Astrocyte (in vitro differentiated cells and primary cell): ENCODE measurements at regions not wholly inside any gene's neighbourhood (a gene's known extent, or its start where the extent isn't known, plus 50 kb on each side); places are given as distances from the start of the nearest gene placed in this dataset.

Experiments
- CTCF ChIP-seq: IDR thresholded peaks from 2 replicates; pipeline ENCODE4 v1.5.1; 2011; ENCODE audit warnings: low read depth, mild to moderate bottlenecking, inconsistent platforms, low read length, moderate library complexity; ENCODE audit not compliant: insufficient read depth
- EZH2 ChIP-seq: IDR thresholded peaks from 2 replicates; pipeline ENCODE4 v1.6.1; 2012; ENCODE audit warnings: mild to moderate bottlenecking, low read length, inconsistent platforms; ENCODE audit not compliant: insufficient read depth

- TF ChIP-seq CTCF (no peak), EZH2 (no peak)
Measured at GRCh38 chr3:178082326-178082906, 453.8 kb upstream of the KCNMB2 start.
